GM12875 (cell line): ENCODE measurements at regions not wholly inside any gene's neighbourhood (a gene's known extent, or its start where the extent isn't known, plus 50 kb on each side); places are given as distances from the start of the nearest gene placed in this dataset.

Source experiments
- H3K4me3 ChIP-seq: one replicate; pipeline ENCODE4 v1.5.1; 2011; ENCODE audit warnings: low read depth, low read length, control low read depth
- CTCF ChIP-seq: IDR thresholded peaks from 2 replicates; pipeline ENCODE4 v1.5.1; 2011; ENCODE audit warnings: low read depth, mild to moderate bottlenecking, control low read depth, inconsistent platforms, low read length, moderate library complexity, borderline replicate concordance; ENCODE audit not compliant: insufficient read depth

GRCh38 chr9:87337335-87338087 lies 160.2 kb upstream of the DAPK1 start:
- H3K4me3 ChIP-seq = peak overlapping the region; percentile 38
- TF ChIP-seq CTCF = no peak

- no peak overlapping the region for H3K4me3 ChIP-seq
Observed at GRCh38 chr9:87338088-87338989, 159.3 kb upstream of the DAPK1 start.

GRCh38 chr9:87340391-87340790 lies 157.3 kb upstream of the DAPK1 start:
- TF ChIP-seq CTCF = no peak
- no peak overlapping the region for H3K4me3 ChIP-seq

More at GRCh38 chr9:87338088-87338989, 159.3 kb upstream of the DAPK1 start:
- no peak for TF ChIP-seq CTCF

GRCh38 chr9:87342743-87343142 lies 154.9 kb upstream of the DAPK1 start:
- no peak for TF ChIP-seq CTCF
- no peak overlapping the region for H3K4me3 ChIP-seq

GRCh38 chr9:87343816-87344430 lies 153.7 kb upstream of the DAPK1 start:
- no peak for TF ChIP-seq CTCF
- H3K4me3 ChIP-seq = no peak overlapping the region

- no peak for TF ChIP-seq CTCF
- H3K4me3 ChIP-seq = no peak overlapping the region
Observed at GRCh38 chr9:87346061-87346665, 151.5 kb upstream of the DAPK1 start.
